Right lobe of liver (tissue), 4 donors: ENCODE measurements at regions not wholly inside any gene's neighbourhood (a gene's known extent, or its start where the extent isn't known, plus 50 kb on each side); places are given as distances from the start of the nearest gene placed in this dataset.
"Not testable (repeated sequence)": the region's sequence is repeated elsewhere in the genome, so short reads cannot be mapped to it uniquely, and the experiment has no call there.

ENCODE experiments used
- POLR2A ChIP-seq: fragments of 450-650 bp; IDR thresholded peaks from one replicate; pipeline ENCODE4 v1.6.1; 2017; ENCODE audit warnings: antibody characterized with exemption, mild to moderate bottlenecking
- TF ChIP-seq, protein P1 (sequence below), 4 donors: fragments of 200-600 bp in 3 of 4; fragments of 450-650 bp in 1 of 4; IDR thresholded peaks; one replicate each; pipeline versions ENCODE4 v1.5.1 to v1.8.0; 2016 to 2022; ENCODE audit warnings: antibody characterized with exemption in 4 of 4, mild to moderate bottlenecking in 2 of 4
- donor health status: DM: no; HTN: no; CAD: no.
- donor health status: DM: no; HTN: no; CAD: no.
- donor health status: DM: no; HTN: yes; CAD: no.

DNA sequence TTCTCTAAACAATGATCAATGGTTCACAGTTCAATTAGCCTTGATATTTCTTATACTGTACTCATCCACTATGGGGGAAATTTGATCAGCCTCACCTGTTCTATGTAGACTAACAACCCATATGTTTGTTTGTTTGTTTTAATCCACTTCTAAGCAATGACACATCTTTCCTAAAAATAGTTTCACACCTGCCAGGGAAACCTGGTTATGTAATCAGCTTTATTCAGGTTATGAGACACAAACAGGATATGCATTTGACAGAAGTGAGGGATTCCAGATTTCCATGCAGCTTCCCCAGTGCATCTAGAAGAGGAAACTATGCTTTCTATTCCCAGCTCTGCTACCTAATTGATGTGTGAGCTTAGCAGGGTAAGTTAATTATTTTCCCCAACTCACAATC, 80.7 kb downstream of the FOXD4L6 start:
- TF ChIP-seq, protein P1, sequence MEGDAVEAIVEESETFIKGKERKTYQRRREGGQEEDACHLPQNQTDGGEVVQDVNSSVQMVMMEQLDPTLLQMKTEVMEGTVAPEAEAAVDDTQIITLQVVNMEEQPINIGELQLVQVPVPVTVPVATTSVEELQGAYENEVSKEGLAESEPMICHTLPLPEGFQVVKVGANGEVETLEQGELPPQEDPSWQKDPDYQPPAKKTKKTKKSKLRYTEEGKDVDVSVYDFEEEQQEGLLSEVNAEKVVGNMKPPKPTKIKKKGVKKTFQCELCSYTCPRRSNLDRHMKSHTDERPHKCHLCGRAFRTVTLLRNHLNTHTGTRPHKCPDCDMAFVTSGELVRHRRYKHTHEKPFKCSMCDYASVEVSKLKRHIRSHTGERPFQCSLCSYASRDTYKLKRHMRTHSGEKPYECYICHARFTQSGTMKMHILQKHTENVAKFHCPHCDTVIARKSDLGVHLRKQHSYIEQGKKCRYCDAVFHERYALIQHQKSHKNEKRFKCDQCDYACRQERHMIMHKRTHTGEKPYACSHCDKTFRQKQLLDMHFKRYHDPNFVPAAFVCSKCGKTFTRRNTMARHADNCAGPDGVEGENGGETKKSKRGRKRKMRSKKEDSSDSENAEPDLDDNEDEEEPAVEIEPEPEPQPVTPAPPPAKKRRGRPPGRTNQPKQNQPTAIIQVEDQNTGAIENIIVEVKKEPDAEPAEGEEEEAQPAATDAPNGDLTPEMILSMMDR (IDR thresholded peaks at IDR 0.05) = not testable (repeated sequence)
- not testable (repeated sequence) for TF ChIP-seq POLR2A
